H9 (cell line): ENCODE measurements at regions not wholly inside any gene's neighbourhood (a gene's known extent, or its start where the extent isn't known, plus 50 kb on each side); places are given as distances from the start of the nearest gene placed in this dataset.

ENCODE experiments used
- DNase-seq: peaks from one replicate; pipeline ENCODE4 v3.0.0-alpha.2; 2017
- H2AFZ ChIP-seq: one replicate; pipeline ENCODE4 v1.6.1; 2013; ENCODE audit warnings: mild to moderate bottlenecking, low read length, control low read depth, moderate library complexity
- H2AK5ac ChIP-seq: 2 replicates; pipeline ENCODE4 v1.6.1; 2013; ENCODE audit warnings: low read length, control low read depth, mixed read lengths; ENCODE audit not compliant: insufficient read length
- H2BK120ac ChIP-seq: one replicate; pipeline ENCODE4 v1.6.1; 2013; ENCODE audit warnings: low read depth, mild to moderate bottlenecking, low read length, control low read depth, inconsistent platforms; ENCODE audit not compliant: poor library complexity, severe bottlenecking
- H2BK12ac ChIP-seq: 2 replicates; pipeline ENCODE4 v1.6.1; 2013; ENCODE audit warnings: low read length, control low read depth, mixed read lengths, low read depth; ENCODE audit not compliant: insufficient read length
- H2BK15ac ChIP-seq: 2 replicates; pipeline ENCODE4 v1.6.1; 2013; ENCODE audit warnings: low read depth, low read length, control low read depth
- H2BK20ac ChIP-seq: one replicate; pipeline ENCODE4 v1.6.1; 2013; ENCODE audit warnings: low read depth, mild to moderate bottlenecking, low read length, control low read depth, inconsistent platforms; ENCODE audit not compliant: poor library complexity, severe bottlenecking
- H2BK5ac ChIP-seq: 2 replicates; pipeline ENCODE4 v1.6.1; 2013; ENCODE audit warnings: low read length, control low read depth, mixed read lengths; ENCODE audit not compliant: insufficient read length
- H3K14ac ChIP-seq: 2 replicates; pipeline ENCODE4 v1.6.1; 2013; ENCODE audit warnings: low read length, control low read depth; ENCODE audit not compliant: insufficient read depth
- H3K18ac ChIP-seq: 2 replicates; pipeline ENCODE4 v1.6.1; 2013; ENCODE audit warnings: low read depth, mild to moderate bottlenecking, mixed read lengths, low read length, control low read depth; ENCODE audit not compliant: insufficient read length
- H3K23ac ChIP-seq: 2 replicates; pipeline ENCODE4 v1.6.1; 2013; ENCODE audit warnings: low read length, control low read depth, mixed read lengths, low read depth; ENCODE audit not compliant: insufficient read length
- H3K23me2 ChIP-seq: 2 replicates; pipeline ENCODE4 v1.6.1; 2013; ENCODE audit warnings: low read depth, mild to moderate bottlenecking, mixed read lengths, low read length, control low read depth; ENCODE audit not compliant: insufficient read length, poor library complexity, severe bottlenecking
- H3K27ac ChIP-seq: 2 replicates; pipeline ENCODE4 v1.5.1; 2013; ENCODE audit warnings: low read length, control low read depth, mixed read lengths, low read depth; ENCODE audit not compliant: insufficient read length
- H3K27me3 ChIP-seq: 2 replicates; pipeline ENCODE4 v1.6.1; 2013; ENCODE audit warnings: low read length, control low read depth, inconsistent platforms; ENCODE audit not compliant: insufficient read depth
- H3K4ac ChIP-seq: 2 replicates; pipeline ENCODE4 v1.6.1; 2013; ENCODE audit warnings: low read depth, mild to moderate bottlenecking, control low read depth, inconsistent platforms, low read length, moderate library complexity
- H3K4me1 ChIP-seq: 2 replicates; pipeline ENCODE4 v1.6.1; 2013; ENCODE audit warnings: low read length, control low read depth, inconsistent platforms; ENCODE audit not compliant: insufficient read depth
- H3K4me2 ChIP-seq: 2 replicates; pipeline ENCODE4 v1.6.1; 2013; ENCODE audit warnings: low read length, control low read depth, mixed read lengths; ENCODE audit not compliant: insufficient read length, insufficient read depth
- H3K56ac ChIP-seq: 2 replicates; pipeline ENCODE4 v1.6.1; 2013; ENCODE audit warnings: low read depth, mild to moderate bottlenecking, mixed read lengths, low read length, control low read depth; ENCODE audit not compliant: insufficient read length
- H3K79me1 ChIP-seq: 2 replicates; pipeline ENCODE4 v1.6.1; 2013; ENCODE audit warnings: low read depth, mild to moderate bottlenecking, moderate library complexity, low read length, control low read depth, inconsistent platforms; ENCODE audit not compliant: insufficient read depth, poor library complexity, severe bottlenecking
- H3K79me2 ChIP-seq: 2 replicates; pipeline ENCODE4 v1.6.1; 2013; ENCODE audit warnings: low read length, control low read depth, inconsistent platforms; ENCODE audit not compliant: insufficient read depth
- H3K9ac ChIP-seq: 2 replicates; pipeline ENCODE4 v1.6.1; 2013; ENCODE audit warnings: low read length, control low read depth, mixed read lengths; ENCODE audit not compliant: insufficient read length; ENCODE audit errors: extremely low read depth
- H3K9me3 ChIP-seq: one replicate; pipeline ENCODE4 v1.6.1; 2013; ENCODE audit warnings: low read depth, low read length, inconsistent platforms; ENCODE audit not compliant: control insufficient read depth
- H3T11ph ChIP-seq: one replicate; pipeline ENCODE4 v1.6.1; 2013; ENCODE audit warnings: mild to moderate bottlenecking, low read length, control low read depth, inconsistent platforms
- H4K20me1 ChIP-seq: one replicate; pipeline ENCODE4 v1.6.1; 2013; ENCODE audit not compliant: control insufficient read depth, insufficient read length, insufficient read depth
- H4K5ac ChIP-seq: 2 replicates; pipeline ENCODE4 v1.6.1; 2013; ENCODE audit warnings: low read depth, mild to moderate bottlenecking, mixed read lengths, low read length, control low read depth; ENCODE audit not compliant: insufficient read length
- H4K8ac ChIP-seq: replicated peaks from 2 replicates; pipeline ENCODE4 v1.6.1; 2013; ENCODE audit warnings: low read length, control low read depth, mixed read lengths, low read depth; ENCODE audit not compliant: insufficient read length
- H4K91ac ChIP-seq: 2 replicates; pipeline ENCODE4 v1.6.1; 2013; ENCODE audit warnings: low read depth, mild to moderate bottlenecking, moderate library complexity, mixed read lengths, low read length, control low read depth; ENCODE audit not compliant: insufficient read length
- H3K27ac Mint-ChIP-seq, 3 experiments: 2 replicates in 2 of 3; 3 replicates in 1 of 3; pipeline ENCODE4 v1.8.0; 2020 to 2021; ENCODE audit warnings: mixed read lengths in 3 of 3, mild to moderate bottlenecking in 1 of 3, moderate library complexity in 1 of 3
- H3K27me3 Mint-ChIP-seq: 2 replicates; pipeline ENCODE4 v1.8.0; 2021; ENCODE audit warnings: low read depth, mild to moderate bottlenecking, moderate library complexity, mixed read lengths
- H3K36me3 Mint-ChIP-seq, 3 experiments: 2 replicates in 2 of 3; 3 replicates in 1 of 3; pipeline ENCODE4 v1.8.0; 2020 to 2021; ENCODE audit warnings: low read depth in 3 of 3, mixed read lengths in 3 of 3; ENCODE audit not compliant: insufficient read depth in 1 of 3
- H3K4me1 Mint-ChIP-seq, 2 experiments: 2 replicates each; pipeline ENCODE4 v1.8.0; 2020; ENCODE audit warnings: mixed read lengths in 2 of 2
- H3K4me3 Mint-ChIP-seq, 2 experiments: 2 replicates in 1 of 2; 3 replicates in 1 of 2; pipeline ENCODE4 v1.8.0; 2020 to 2021; ENCODE audit warnings: mild to moderate bottlenecking in 2 of 2, mixed read lengths in 2 of 2, moderate library complexity in 1 of 2
- H3K9me3 Mint-ChIP-seq, 2 experiments: 2 replicates in 1 of 2; 3 replicates in 1 of 2; pipeline ENCODE4 v1.8.0; 2020; ENCODE audit warnings: mild to moderate bottlenecking in 2 of 2, mixed read lengths in 2 of 2, moderate library complexity in 1 of 2
- CTCF ChIP-seq: fragments of 200-600 bp; sonication (generic); conservative IDR thresholded peaks from 3 replicates; pipeline ENCODE4 v1.8.0; 2021; ENCODE audit warnings: antibody characterized with exemption, mild to moderate bottlenecking
- WGBS: extraction: QIAGEN DNeasy Blood & Tissue Kit; methylation state at CpG from one replicate; pipeline ENCODE4 v1.1.7; 2013; ENCODE audit warnings: missing lambda C conversion rate, low lambda C conversion rate, mixed read lengths; ENCODE audit not compliant: insufficient read length; ENCODE audit errors: extremely low coverage; 5-methylcytosine and 5-hydroxymethylcytosine counted together

- H3K4me1 Mint-ChIP-seq = no peaks in the 10 kb centered on the region
- H3K4me2 ChIP-seq = no peak overlapping the region
These were observed 238.0 kb upstream of the EOMES start for GRCh38 chr3:27960133-27960532.

More at GRCh38 chr3:27960133-27960532, 238.0 kb upstream of the EOMES start:
- H3K9me3 Mint-ChIP-seq = no peaks in the 10 kb centered on the region
- no peaks in the 10 kb centered on the region for H3K23me2 ChIP-seq
- no CpG with 5 or more reads among the region's 2 CpGs for WGBS
- H3K56ac ChIP-seq = no peak overlapping the region
- H4K8ac ChIP-seq = no peak overlapping the region
- no peaks in the 10 kb centered on the region for H3K9me3 ChIP-seq
- H3K27me3 ChIP-seq = no peaks in the 10 kb centered on the region
- no peak overlapping the region for H4K5ac ChIP-seq
- H3K14ac ChIP-seq = no peak overlapping the region
- no peak overlapping the region for H3K4ac ChIP-seq
- H3T11ph ChIP-seq = no peak overlapping the region
- H2BK5ac ChIP-seq = no peak overlapping the region
- H3K9ac ChIP-seq = no peak overlapping the region
- H3K27ac ChIP-seq = no peak overlapping the region
- no peak for DNase-seq
- no peaks in the 10 kb centered on the region for H3K79me1 ChIP-seq
- H2BK12ac ChIP-seq = no peak overlapping the region
- H3K27me3 Mint-ChIP-seq = no peaks in the 10 kb centered on the region
- H2BK120ac ChIP-seq = no peak overlapping the region
- no peak overlapping the region for H2BK15ac ChIP-seq
- H3K4me1 ChIP-seq = no peaks in the 10 kb centered on the region
- no peaks in the 10 kb centered on the region for H3K79me2 ChIP-seq
- TF ChIP-seq CTCF = no peak
- no peak overlapping the region for H4K91ac ChIP-seq
- no peak overlapping the region for H3K27ac Mint-ChIP-seq
- H3K36me3 Mint-ChIP-seq = no peaks in the 10 kb centered on the region
- no peaks in the 10 kb centered on the region for H4K20me1 ChIP-seq
- no peak overlapping the region for H3K23ac ChIP-seq
- no peak overlapping the region for H2AFZ ChIP-seq
- H3K4me3 Mint-ChIP-seq = no peak overlapping the region
- H3K18ac ChIP-seq = no peak overlapping the region
- H2BK20ac ChIP-seq = no peak overlapping the region
- no peak overlapping the region for H2AK5ac ChIP-seq
